Neural cell (in vitro differentiated cells): ENCODE measurements at regions not wholly inside any gene's neighbourhood (a gene's known extent, or its start where the extent isn't known, plus 50 kb on each side); places are given as distances from the start of the nearest gene placed in this dataset.

Source experiments
- H2AFZ ChIP-seq: fragments of 200-600, 300-800 bp; sonication (generic), shearing (Covaris generic); 2 replicates; pipeline ENCODE4 v1.6.0; 2014; ENCODE audit warnings: low read depth, mild to moderate bottlenecking, antibody characterized with exemption, low read length, moderate library complexity
- H3F3A ChIP-seq: fragments of 200-600 bp; shearing (Covaris generic); 2 replicates; pipeline ENCODE4 v1.6.1; 2016; ENCODE audit warnings: mild to moderate bottlenecking, moderate library complexity, mixed read lengths, antibody characterized with exemption, low read length; ENCODE audit not compliant: insufficient read depth, poor library complexity, severe bottlenecking
- H3K27ac ChIP-seq: fragments of 200-600, 300-800 bp; sonication (generic), shearing (Covaris generic); 2 replicates; pipeline ENCODE4 v1.5.1; 2014; ENCODE audit warnings: mild to moderate bottlenecking, low read length, moderate library complexity
- H3K27me3 ChIP-seq: fragments of 300-800, 200-600 bp; sonication (generic), shearing (Covaris generic); 2 replicates; pipeline ENCODE4 v1.6.0; 2014; ENCODE audit warnings: mild to moderate bottlenecking, low read depth, low read length, moderate library complexity; ENCODE audit not compliant: insufficient read depth
- H3K36me3 ChIP-seq: fragments of 300-800, 200-600 bp; sonication (generic), shearing (Covaris generic); 2 replicates; pipeline ENCODE4 v1.5.1; 2014; ENCODE audit warnings: mild to moderate bottlenecking, antibody characterized with exemption, low read length, moderate library complexity; ENCODE audit not compliant: insufficient read depth
- H3K4me2 ChIP-seq: fragments of 300-800, 200-600 bp; sonication (generic), shearing (Covaris generic); 2 replicates; pipeline ENCODE4 v1.6.0; 2014; ENCODE audit warnings: mild to moderate bottlenecking, low read length
- H3K4me3 ChIP-seq: fragments of 300-800, 200-600 bp; sonication (generic), shearing (Covaris generic); 2 replicates; pipeline ENCODE4 v1.5.1; 2014; ENCODE audit warnings: mild to moderate bottlenecking, low read length, moderate library complexity
- H3K79me2 ChIP-seq: fragments of 200-600 bp; shearing (Covaris generic); replicated peaks from 2 replicates; pipeline ENCODE4 v1.6.0; 2014; ENCODE audit warnings: mild to moderate bottlenecking, low read length, moderate library complexity; ENCODE audit not compliant: insufficient read depth
- H3K9ac ChIP-seq: fragments of 300-800, 200-600 bp; sonication (generic), shearing (Covaris generic); 2 replicates; pipeline ENCODE4 v1.6.1; 2016; ENCODE audit warnings: mild to moderate bottlenecking, low read length, mixed read lengths
- H3K9me2 ChIP-seq: fragments of 200-600 bp; shearing (Covaris generic); 2 replicates; pipeline ENCODE4 v1.6.1; 2016; ENCODE audit warnings: mild to moderate bottlenecking, low read length, mixed read lengths; ENCODE audit not compliant: insufficient read depth
- H3K9me3 ChIP-seq: fragments of 200-600, 300-800 bp; sonication (generic), shearing (Covaris generic); 2 replicates; pipeline ENCODE4 v1.6.1; 2016; ENCODE audit warnings: mild to moderate bottlenecking, mixed run types, low read length, moderate library complexity, mixed read lengths
- H4K20me1 ChIP-seq: fragments of 200-600 bp; shearing (Covaris generic); 2 replicates; pipeline ENCODE4 v1.6.1; 2016; ENCODE audit warnings: mild to moderate bottlenecking, mixed run types; ENCODE audit not compliant: insufficient read depth
- EP300 ChIP-seq: fragments of 450-650 bp; conservative IDR thresholded peaks from 2 replicates; pipeline ENCODE4 v1.6.1; 2014; ENCODE audit warnings: antibody characterized with exemption, mild to moderate bottlenecking, moderate library complexity; ENCODE audit not compliant: poor library complexity, severe bottlenecking
- EZH2 ChIP-seq: fragments of 200-600, 300-800 bp; shearing (Covaris generic), sonication (generic); IDR thresholded peaks from 2 replicates; pipeline ENCODE4 v1.6.1; 2014; ENCODE audit warnings: antibody characterized with exemption, low read length, borderline replicate concordance, mild to moderate bottlenecking; ENCODE audit not compliant: insufficient read depth, poor library complexity, severe bottlenecking
- MXI1 ChIP-seq: fragments of 450-650 bp; conservative IDR thresholded peaks from 2 replicates; pipeline ENCODE4 v1.6.1; 2014; ENCODE audit warnings: antibody characterized with exemption, mild to moderate bottlenecking; ENCODE audit not compliant: poor library complexity, severe bottlenecking
- POLR2AphosphoS5 ChIP-seq: IDR thresholded peaks from 2 replicates; pipeline ENCODE4 v1.6.1; 2012
- RAD21 ChIP-seq: fragments of 450-650 bp; conservative IDR thresholded peaks from 2 replicates; pipeline ENCODE4 v1.6.1; 2014; ENCODE audit warnings: antibody characterized with exemption, mild to moderate bottlenecking, moderate library complexity
- SMC3 ChIP-seq: fragments of 450-650 bp; conservative IDR thresholded peaks from 2 replicates; pipeline ENCODE4 v1.6.1; 2014; ENCODE audit warnings: antibody characterized with exemption, mild to moderate bottlenecking, moderate library complexity; ENCODE audit not compliant: poor library complexity
- TAF1 ChIP-seq: IDR thresholded peaks from 2 replicates; pipeline ENCODE4 v1.6.1; 2012; ENCODE audit warnings: low read depth
- TF ChIP-seq, protein P1 (sequence below): IDR thresholded peaks from 2 replicates; pipeline ENCODE4 v1.6.1; 2012; ENCODE audit warnings: borderline replicate concordance
- TF ChIP-seq, protein P2 (sequence below): fragments of 450-650 bp; IDR thresholded peaks from 2 replicates; pipeline ENCODE4 v1.5.1; 2014; ENCODE audit warnings: antibody characterized with exemption, mild to moderate bottlenecking, moderate library complexity; ENCODE audit not compliant: poor library complexity, severe bottlenecking

DNA sequence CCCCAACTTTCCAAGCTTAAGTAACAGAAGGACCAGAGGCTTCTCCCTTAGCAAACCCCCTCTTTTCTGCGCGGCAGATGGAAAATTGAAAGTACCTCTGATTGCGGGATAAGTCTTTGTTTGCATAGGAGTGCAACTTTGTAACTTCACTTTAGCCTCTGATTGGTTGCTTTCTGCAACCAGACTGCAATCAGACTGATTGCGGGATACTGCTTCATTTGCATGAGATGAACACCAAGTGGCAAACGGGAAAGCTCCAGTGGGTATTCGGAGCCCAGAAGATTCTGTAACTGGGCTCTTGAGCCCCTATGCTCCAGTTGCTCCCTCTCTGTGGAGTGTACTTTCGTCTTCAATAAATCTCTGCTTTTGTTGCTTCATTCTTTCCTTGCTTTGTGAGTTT lies 260.6 kb downstream of the BAMBI start:
- H3K27me3 ChIP-seq = peaks cover 80% of the 10 kb centered on the region
- no peaks in the 10 kb centered on the region for H4K20me1 ChIP-seq
- H3K79me2 ChIP-seq = no peaks in the 10 kb centered on the region
- H3K9me2 ChIP-seq = no peaks in the 10 kb centered on the region
- peaks cover 3% of the 10 kb centered on the region for H3K9me3 ChIP-seq
- H3F3A ChIP-seq = no peaks in the 10 kb centered on the region
- H2AFZ ChIP-seq = no peak overlapping the region
- no peak overlapping the region for H3K27ac ChIP-seq
- no peak overlapping the region for H3K9ac ChIP-seq
- H3K4me2 ChIP-seq = no peak overlapping the region
- H3K36me3 ChIP-seq = no peaks in the 10 kb centered on the region
- H3K4me3 ChIP-seq = no peak overlapping the region
- no peak for TF ChIP-seq SMC3
- TF ChIP-seq EZH2 = no peak
- no peak for TF ChIP-seq RAD21
- TF ChIP-seq, protein P1, sequence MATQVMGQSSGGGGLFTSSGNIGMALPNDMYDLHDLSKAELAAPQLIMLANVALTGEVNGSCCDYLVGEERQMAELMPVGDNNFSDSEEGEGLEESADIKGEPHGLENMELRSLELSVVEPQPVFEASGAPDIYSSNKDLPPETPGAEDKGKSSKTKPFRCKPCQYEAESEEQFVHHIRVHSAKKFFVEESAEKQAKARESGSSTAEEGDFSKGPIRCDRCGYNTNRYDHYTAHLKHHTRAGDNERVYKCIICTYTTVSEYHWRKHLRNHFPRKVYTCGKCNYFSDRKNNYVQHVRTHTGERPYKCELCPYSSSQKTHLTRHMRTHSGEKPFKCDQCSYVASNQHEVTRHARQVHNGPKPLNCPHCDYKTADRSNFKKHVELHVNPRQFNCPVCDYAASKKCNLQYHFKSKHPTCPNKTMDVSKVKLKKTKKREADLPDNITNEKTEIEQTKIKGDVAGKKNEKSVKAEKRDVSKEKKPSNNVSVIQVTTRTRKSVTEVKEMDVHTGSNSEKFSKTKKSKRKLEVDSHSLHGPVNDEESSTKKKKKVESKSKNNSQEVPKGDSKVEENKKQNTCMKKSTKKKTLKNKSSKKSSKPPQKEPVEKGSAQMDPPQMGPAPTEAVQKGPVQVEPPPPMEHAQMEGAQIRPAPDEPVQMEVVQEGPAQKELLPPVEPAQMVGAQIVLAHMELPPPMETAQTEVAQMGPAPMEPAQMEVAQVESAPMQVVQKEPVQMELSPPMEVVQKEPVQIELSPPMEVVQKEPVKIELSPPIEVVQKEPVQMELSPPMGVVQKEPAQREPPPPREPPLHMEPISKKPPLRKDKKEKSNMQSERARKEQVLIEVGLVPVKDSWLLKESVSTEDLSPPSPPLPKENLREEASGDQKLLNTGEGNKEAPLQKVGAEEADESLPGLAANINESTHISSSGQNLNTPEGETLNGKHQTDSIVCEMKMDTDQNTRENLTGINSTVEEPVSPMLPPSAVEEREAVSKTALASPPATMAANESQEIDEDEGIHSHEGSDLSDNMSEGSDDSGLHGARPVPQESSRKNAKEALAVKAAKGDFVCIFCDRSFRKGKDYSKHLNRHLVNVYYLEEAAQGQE = no peak
- no peak for TF ChIP-seq MXI1
- no peak for TF ChIP-seq POLR2AphosphoS5
- TF ChIP-seq TAF1 = no peak
- TF ChIP-seq, protein P2, sequence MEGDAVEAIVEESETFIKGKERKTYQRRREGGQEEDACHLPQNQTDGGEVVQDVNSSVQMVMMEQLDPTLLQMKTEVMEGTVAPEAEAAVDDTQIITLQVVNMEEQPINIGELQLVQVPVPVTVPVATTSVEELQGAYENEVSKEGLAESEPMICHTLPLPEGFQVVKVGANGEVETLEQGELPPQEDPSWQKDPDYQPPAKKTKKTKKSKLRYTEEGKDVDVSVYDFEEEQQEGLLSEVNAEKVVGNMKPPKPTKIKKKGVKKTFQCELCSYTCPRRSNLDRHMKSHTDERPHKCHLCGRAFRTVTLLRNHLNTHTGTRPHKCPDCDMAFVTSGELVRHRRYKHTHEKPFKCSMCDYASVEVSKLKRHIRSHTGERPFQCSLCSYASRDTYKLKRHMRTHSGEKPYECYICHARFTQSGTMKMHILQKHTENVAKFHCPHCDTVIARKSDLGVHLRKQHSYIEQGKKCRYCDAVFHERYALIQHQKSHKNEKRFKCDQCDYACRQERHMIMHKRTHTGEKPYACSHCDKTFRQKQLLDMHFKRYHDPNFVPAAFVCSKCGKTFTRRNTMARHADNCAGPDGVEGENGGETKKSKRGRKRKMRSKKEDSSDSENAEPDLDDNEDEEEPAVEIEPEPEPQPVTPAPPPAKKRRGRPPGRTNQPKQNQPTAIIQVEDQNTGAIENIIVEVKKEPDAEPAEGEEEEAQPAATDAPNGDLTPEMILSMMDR = no peak
- TF ChIP-seq EP300 = no peak

DNA sequence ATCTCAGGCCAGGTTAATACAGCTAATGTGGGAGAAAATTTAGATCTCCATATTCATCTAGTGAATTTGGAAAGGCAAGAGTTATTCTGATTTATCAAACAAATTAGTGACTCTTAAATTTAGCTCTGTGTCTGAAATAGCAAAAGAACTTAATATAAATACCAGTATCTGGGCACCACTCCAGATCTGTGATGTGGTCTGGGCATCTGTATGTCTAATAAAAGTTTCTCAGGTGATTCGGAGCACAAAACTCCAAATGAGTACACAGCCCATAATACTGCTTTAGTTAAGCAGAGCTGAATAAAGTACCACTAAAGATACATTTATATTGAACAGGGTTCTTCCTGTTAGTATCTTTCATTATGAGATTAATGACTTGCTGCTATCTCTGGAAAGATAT lies 261.4 kb downstream of the BAMBI start:
- H3K9me2 ChIP-seq = no peaks in the 10 kb centered on the region
- no peak overlapping the region for H3K27ac ChIP-seq
- H3K27me3 ChIP-seq = peaks cover 86% of the 10 kb centered on the region
- no peak overlapping the region for H3K4me3 ChIP-seq
- H3K9ac ChIP-seq = no peak overlapping the region
- no peaks in the 10 kb centered on the region for H3F3A ChIP-seq
- peaks cover 3% of the 10 kb centered on the region for H3K9me3 ChIP-seq
- H3K36me3 ChIP-seq = no peaks in the 10 kb centered on the region
- no peaks in the 10 kb centered on the region for H3K79me2 ChIP-seq
- no peak overlapping the region for H2AFZ ChIP-seq
- TF ChIP-seq, protein P1 = no peak
- TF ChIP-seq POLR2AphosphoS5 (no peak), SMC3 (no peak), MXI1 (no peak), RAD21 (no peak), EZH2 (no peak), EP300 (no peak), TAF1 (no peak)
- TF ChIP-seq, protein P2 = no peak
- no peak overlapping the region for H3K4me2 ChIP-seq
- H4K20me1 ChIP-seq = no peaks in the 10 kb centered on the region
